CD8-positive, alpha-beta memory T cell (primary cell): ENCODE measurements at regions not wholly inside any gene's neighbourhood (a gene's known extent, or its start where the extent isn't known, plus 50 kb on each side); places are given as distances from the start of the nearest gene placed in this dataset.

ENCODE experiments used
- CTCF ChIA-PET: fragments of 350-600 bp; sonication (Branson Sonifier 250); formaldehyde crosslinking; loops from one replicate; lab custom pipeline; 2021; ENCODE audit warnings: antibody characterized with exemption; lab: Charles Lee
- POLR2A ChIA-PET: fragments of 350-600 bp; sonication (Branson Sonifier 250); formaldehyde crosslinking; loops from one replicate; lab custom pipeline; 2021; ENCODE audit warnings: antibody characterized with exemption; lab: Charles Lee
- DNase-seq, 5 donors: peaks; one replicate each; pipeline versions ENCODE4 v3.0.0 to v3.0.0-alpha.2; 2020 to 2022; ENCODE audit warnings: mixed read lengths in 1 of 5
- H3K27ac ChIP-seq: one replicate; pipeline ENCODE4 v1.7.0; 2013; ENCODE audit warnings: low read depth, mild to moderate bottlenecking, low read length, moderate library complexity
- H3K27me3 ChIP-seq: 2 replicates; pipeline ENCODE4 v1.7.0; 2013; ENCODE audit warnings: low read length, mild to moderate bottlenecking; ENCODE audit not compliant: insufficient read depth, poor library complexity, severe bottlenecking
- H3K36me3 ChIP-seq: 2 replicates; pipeline ENCODE4 v1.7.0; 2013; ENCODE audit warnings: mild to moderate bottlenecking, low read length, moderate library complexity; ENCODE audit not compliant: insufficient read depth
- H3K4me1 ChIP-seq: 2 replicates; pipeline ENCODE4 v1.7.0; 2013; ENCODE audit warnings: mild to moderate bottlenecking, low read length, moderate library complexity; ENCODE audit not compliant: insufficient read depth
- H3K4me3 ChIP-seq: 2 replicates; pipeline ENCODE4 v1.7.0; 2013; ENCODE audit warnings: mild to moderate bottlenecking, low read length
- H3K9me3 ChIP-seq: 2 replicates; pipeline ENCODE4 v1.7.0; 2013; ENCODE audit warnings: mild to moderate bottlenecking, low read length
- H3K27ac Mint-ChIP-seq, 8 donors: one replicate each; pipeline ENCODE4 v1.8.0; 2020 to 2021; ENCODE audit warnings: mixed read lengths in 8 of 8, mild to moderate bottlenecking in 6 of 8, inconsistent platforms in 3 of 8, moderate library complexity in 3 of 8
- H3K27me3 Mint-ChIP-seq, 2 donors: one replicate each; pipeline ENCODE4 v1.8.0; 2020 to 2021; ENCODE audit warnings: mixed read lengths in 2 of 2, mild to moderate bottlenecking in 1 of 2, moderate library complexity in 1 of 2
- H3K36me3 Mint-ChIP-seq, 3 donors: one replicate each; pipeline ENCODE4 v1.8.0; 2020 to 2021; ENCODE audit warnings: mixed read lengths in 3 of 3, inconsistent platforms in 1 of 3, mild to moderate bottlenecking in 1 of 3
- H3K4me1 Mint-ChIP-seq, 3 donors: one replicate each; pipeline ENCODE4 v1.8.0; 2020 to 2021; ENCODE audit warnings: mixed read lengths in 3 of 3, inconsistent platforms in 1 of 3, mild to moderate bottlenecking in 1 of 3
- H3K4me3 Mint-ChIP-seq, 7 donors: one replicate each; pipeline ENCODE4 v1.8.0; 2020 to 2021; ENCODE audit warnings: mixed read lengths in 7 of 7, mild to moderate bottlenecking in 6 of 7, moderate library complexity in 4 of 7, inconsistent platforms in 2 of 7
- H3K9me3 Mint-ChIP-seq, 5 donors: one replicate each; pipeline ENCODE4 v1.8.0; 2020 to 2022; ENCODE audit warnings: mixed read lengths in 5 of 5, mild to moderate bottlenecking in 3 of 5, moderate library complexity in 2 of 5, inconsistent platforms in 1 of 5

GRCh38 chr10:36455526-36456133 is 669.8 kb upstream of the ANKRD30A start:
- H3K27me3 Mint-ChIP-seq, result no peaks in the 10 kb centered on the region
- ChIA-PET CTCF (no interaction called here), POLR2A (no interaction called here)
- Histone ChIP-seq H3K27ac (no peak overlapping the region), H3K27me3 (no peaks in the 10 kb centered on the region), H3K36me3 (no peaks in the 10 kb centered on the region), H3K4me1 (no peaks in the 10 kb centered on the region), H3K4me3 (no peak overlapping the region), H3K9me3 (no peaks in the 10 kb centered on the region)
- H3K4me1 Mint-ChIP-seq, result no peaks in the 10 kb centered on the region
- H3K27ac Mint-ChIP-seq, result no peak overlapping the region
- H3K36me3 Mint-ChIP-seq, result no peaks in the 10 kb centered on the region
- no peak for DNase-seq
- no peak overlapping the region for H3K4me3 Mint-ChIP-seq
- peaks cover 5 to 32% (median 9%) of the 10 kb centered on the region in 5 donors for H3K9me3 Mint-ChIP-seq

DNA sequence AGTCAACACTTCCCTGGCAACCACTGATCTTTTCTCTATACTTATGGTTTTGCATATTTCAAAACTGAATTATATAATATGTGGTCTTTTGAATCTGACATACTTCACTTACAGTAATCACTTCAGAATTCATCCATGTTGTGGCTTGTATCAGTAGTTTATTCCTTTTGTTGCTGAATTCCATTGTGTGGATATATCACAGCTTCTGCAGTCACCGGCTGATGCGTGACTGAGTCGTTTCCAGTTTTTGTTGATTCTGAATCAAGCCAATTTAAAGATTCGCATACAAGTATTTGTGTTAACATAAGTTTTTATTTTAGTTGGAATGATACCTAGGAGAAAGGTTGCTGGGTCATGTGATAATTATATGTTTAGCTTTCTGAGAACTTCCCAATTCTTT is 672.5 kb upstream of the ANKRD30A start:
- POLR2A ChIA-PET, result no interaction called here
- Mint-ChIP-seq H3K9me3 (peaks cover 1 to 26% (median 6%) of the 10 kb centered on the region in 5 donors), H3K27ac (no peak overlapping the region), H3K4me3 (no peak overlapping the region), H3K4me1 (no peaks in the 10 kb centered on the region), H3K27me3 (no peaks in the 10 kb centered on the region), H3K36me3 (no peaks in the 10 kb centered on the region)
- DNase-seq, result no peak
- Histone ChIP-seq H3K4me3 (no peak overlapping the region), H3K27me3 (no peaks in the 10 kb centered on the region), H3K9me3 (no peaks in the 10 kb centered on the region), H3K27ac (no peak overlapping the region), H3K36me3 (no peaks in the 10 kb centered on the region), H3K4me1 (no peaks in the 10 kb centered on the region)
- CTCF ChIA-PET, result no interaction called here

DNA sequence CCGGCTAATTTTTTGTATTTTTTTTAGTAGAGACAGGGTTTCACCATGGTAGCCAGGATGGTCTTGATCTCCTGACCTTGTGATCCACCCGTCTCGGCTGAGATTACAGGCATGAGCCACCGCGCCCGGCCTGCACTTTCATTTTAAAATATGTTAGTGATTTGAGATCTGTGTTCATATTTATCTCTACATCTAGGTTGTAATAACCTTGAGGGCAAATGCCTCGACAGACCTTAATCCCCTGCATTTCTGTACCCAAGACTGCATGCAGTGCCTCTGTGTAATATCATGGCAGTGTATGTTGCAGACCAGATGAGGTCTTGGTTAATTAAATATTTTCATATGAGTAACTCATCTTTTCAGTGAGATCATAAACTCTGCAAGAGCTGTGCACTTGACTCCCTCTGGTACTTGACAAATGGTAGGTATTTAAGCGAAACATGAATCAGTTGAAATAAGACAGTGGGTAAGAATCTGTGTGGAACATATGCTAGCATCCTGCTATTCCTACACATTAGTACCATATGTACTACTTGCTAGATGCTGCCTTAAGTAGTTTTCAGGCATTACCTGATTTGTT is 673.9 kb upstream of the ANKRD30A start:
- ChIA-PET POLR2A (no interaction called here), CTCF (no interaction called here)
- H3K4me1 ChIP-seq, result no peaks in the 10 kb centered on the region
- Mint-ChIP-seq H3K4me1 (no peaks in the 10 kb centered on the region), H3K36me3 (no peaks in the 10 kb centered on the region), H3K27me3 (no peaks in the 10 kb centered on the region), H3K27ac (no peak overlapping the region), H3K4me3 (no peak overlapping the region), H3K9me3 (peaks cover 3 to 13% (median 6%) of the 10 kb centered on the region in 5 donors)
- H3K9me3 ChIP-seq, result no peaks in the 10 kb centered on the region
- no peak overlapping the region for H3K4me3 ChIP-seq
- no peak for DNase-seq
- H3K36me3 ChIP-seq, result no peaks in the 10 kb centered on the region
- H3K27me3 ChIP-seq, result no peaks in the 10 kb centered on the region
- H3K27ac ChIP-seq, result no peak overlapping the region

DNA sequence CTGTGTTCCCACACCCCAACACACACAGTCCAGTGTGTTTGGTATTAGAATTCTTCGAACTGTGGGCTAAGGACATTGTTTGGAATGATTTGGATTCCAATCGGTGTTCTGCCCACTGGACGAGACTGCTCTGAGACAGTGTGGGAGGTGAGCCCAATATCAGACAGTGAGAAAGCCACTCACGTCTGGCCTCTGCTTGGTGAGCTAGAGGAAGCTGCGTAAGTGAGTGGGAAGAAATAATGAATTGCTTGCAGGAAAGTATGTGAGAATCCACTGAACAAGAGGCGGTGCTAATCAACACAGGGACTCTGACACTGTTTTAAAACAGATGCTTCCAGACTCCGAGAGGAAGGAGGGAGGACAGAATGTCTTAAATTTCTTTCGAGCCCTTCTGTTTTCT is 675.0 kb upstream of the ANKRD30A start:
- ChIA-PET CTCF (no interaction called here), POLR2A (no interaction called here)
- Mint-ChIP-seq H3K4me3 (no peak overlapping the region), H3K36me3 (no peaks in the 10 kb centered on the region), H3K27ac (no peak overlapping the region), H3K27me3 (no peaks in the 10 kb centered on the region), H3K4me1 (no peaks in the 10 kb centered on the region), H3K9me3 (peaks cover 2 to 13% (median 5%) of the 10 kb centered on the region in 5 donors)
- no peak overlapping the region for H3K27ac ChIP-seq
- no peaks in the 10 kb centered on the region for H3K27me3 ChIP-seq
- no peak for DNase-seq
- no peak overlapping the region for H3K4me3 ChIP-seq
- H3K36me3 ChIP-seq, result no peaks in the 10 kb centered on the region
- no peaks in the 10 kb centered on the region for H3K9me3 ChIP-seq
- H3K4me1 ChIP-seq, result no peaks in the 10 kb centered on the region

DNA sequence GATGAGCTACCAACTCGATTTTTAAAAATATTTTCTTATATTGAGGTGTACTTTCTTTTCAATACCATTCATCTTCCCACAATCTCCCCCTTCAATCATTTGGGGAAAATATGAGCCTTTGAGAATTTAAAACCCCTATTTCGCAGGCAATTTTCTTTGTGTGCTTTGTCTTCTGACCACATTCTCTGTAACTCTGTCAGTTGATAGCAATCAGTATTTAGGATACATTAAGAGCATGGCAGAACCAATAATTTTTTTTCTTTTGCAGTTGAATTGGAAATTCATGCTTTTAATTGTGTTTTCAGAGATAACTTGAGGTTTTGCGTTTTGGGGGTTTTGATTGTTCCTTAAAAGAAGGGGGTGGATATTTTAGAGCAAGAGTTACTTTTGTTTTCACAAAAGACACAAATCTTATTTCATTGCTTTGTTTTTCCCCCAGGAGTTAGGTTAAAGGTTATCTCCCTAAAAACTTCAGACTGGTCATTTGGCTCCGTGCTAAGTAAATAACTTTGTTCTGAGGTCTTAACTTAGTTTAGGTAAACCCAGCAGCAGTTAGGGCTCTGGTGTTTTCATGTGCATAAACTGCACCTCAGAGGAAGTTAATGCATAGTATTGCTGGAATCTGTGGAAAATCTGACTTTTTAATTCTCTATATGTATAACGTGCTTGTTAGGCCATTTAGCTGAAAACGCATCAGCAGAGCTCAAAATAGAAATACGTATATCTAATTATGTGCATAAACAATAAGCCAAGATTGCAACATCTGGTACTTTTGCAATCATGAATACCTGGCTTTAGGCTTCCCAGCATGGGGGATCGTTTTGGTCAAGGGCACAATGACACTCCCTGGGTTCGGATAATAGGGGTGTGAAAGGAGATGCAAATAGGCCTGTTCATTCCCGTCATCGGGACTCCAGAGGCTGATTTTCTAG is 676.4 kb upstream of the ANKRD30A start:
- Mint-ChIP-seq H3K9me3 (peaks cover 2 to 12% (median 5%) of the 10 kb centered on the region in 5 donors), H3K4me3 (no peak overlapping the region), H3K27ac (no peak overlapping the region), H3K4me1 (no peaks in the 10 kb centered on the region), H3K27me3 (no peaks in the 10 kb centered on the region), H3K36me3 (no peaks in the 10 kb centered on the region)
- H3K27ac ChIP-seq, result no peak overlapping the region
- no peaks in the 10 kb centered on the region for H3K9me3 ChIP-seq
- ChIA-PET CTCF (no interaction called here), POLR2A (no interaction called here)
- no peaks in the 10 kb centered on the region for H3K4me1 ChIP-seq
- no peaks in the 10 kb centered on the region for H3K27me3 ChIP-seq
- no peak for DNase-seq
- no peaks in the 10 kb centered on the region for H3K36me3 ChIP-seq
- H3K4me3 ChIP-seq, result no peak overlapping the region

GRCh38 chr10:36446881-36447280 is 678.5 kb upstream of the ANKRD30A start:
- Histone ChIP-seq H3K27me3 (no peaks in the 10 kb centered on the region), H3K4me3 (no peak overlapping the region), H3K4me1 (no peaks in the 10 kb centered on the region), H3K9me3 (no peaks in the 10 kb centered on the region), H3K27ac (no peak overlapping the region), H3K36me3 (no peaks in the 10 kb centered on the region)
- Mint-ChIP-seq H3K36me3 (no peaks in the 10 kb centered on the region), H3K27ac (no peak overlapping the region), H3K4me1 (no peaks in the 10 kb centered on the region), H3K27me3 (no peaks in the 10 kb centered on the region), H3K4me3 (no peak overlapping the region), H3K9me3 (peaks cover 0 to 12% (median 6%) of the 10 kb centered on the region in 5 donors)
- ChIA-PET CTCF (interaction anchor here (0.7 kb wide), 1 partner anchor 56 kb away, joined by 3 read pairs; no protein-coding TSS in a partner anchor), POLR2A (no interaction called here)
- DNase-seq, result no peak

DNA sequence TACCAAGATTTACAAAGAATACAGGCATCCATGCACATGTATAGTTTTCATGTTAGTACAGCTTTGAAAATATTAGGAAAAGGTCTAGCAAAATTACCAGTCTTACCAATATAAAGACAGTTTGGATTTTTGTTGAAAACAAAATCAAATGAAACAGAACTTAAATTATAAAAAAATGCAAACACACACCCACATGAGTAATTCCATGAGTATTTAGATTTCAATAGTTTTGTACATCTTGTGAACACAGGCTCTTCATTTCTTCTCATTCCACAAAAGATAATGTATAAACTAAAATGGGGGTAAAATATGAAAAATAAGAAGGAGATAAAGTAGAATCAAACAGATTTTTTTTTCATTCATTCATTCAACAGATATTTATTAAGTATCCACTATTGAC is 682.2 kb upstream of the ANKRD30A start:
- POLR2A ChIA-PET, result no interaction called here
- Mint-ChIP-seq H3K27ac (no peak overlapping the region), H3K4me1 (no peaks in the 10 kb centered on the region), H3K4me3 (no peak overlapping the region), H3K36me3 (no peaks in the 10 kb centered on the region), H3K9me3 (peaks cover 5 to 14% (median 9%) of the 10 kb centered on the region in 5 donors), H3K27me3 (no peaks in the 10 kb centered on the region)
- Histone ChIP-seq H3K36me3 (no peaks in the 10 kb centered on the region), H3K27me3 (no peaks in the 10 kb centered on the region), H3K9me3 (no peaks in the 10 kb centered on the region), H3K4me1 (no peaks in the 10 kb centered on the region), H3K27ac (no peak overlapping the region), H3K4me3 (no peak overlapping the region)
- DNase-seq, result no peak
- CTCF ChIA-PET, result no interaction called here

GRCh38 chr10:36441557-36441956 is 683.8 kb upstream of the ANKRD30A start:
- H3K36me3 Mint-ChIP-seq, result no peaks in the 10 kb centered on the region
- ChIA-PET POLR2A (no interaction called here), CTCF (no interaction called here)
- Histone ChIP-seq H3K9me3 (no peaks in the 10 kb centered on the region), H3K27me3 (no peaks in the 10 kb centered on the region), H3K4me1 (no peaks in the 10 kb centered on the region), H3K27ac (no peak overlapping the region), H3K4me3 (no peak overlapping the region), H3K36me3 (no peaks in the 10 kb centered on the region)
- H3K27me3 Mint-ChIP-seq, result no peaks in the 10 kb centered on the region
- no peak for DNase-seq
- no peak overlapping the region for H3K4me3 Mint-ChIP-seq
- H3K27ac Mint-ChIP-seq, result no peak overlapping the region
- peaks cover 3 to 17% (median 13%) of the 10 kb centered on the region in 5 donors for H3K9me3 Mint-ChIP-seq
- H3K4me1 Mint-ChIP-seq, result no peaks in the 10 kb centered on the region
